Uterus (tissue), 3 donors: ENCODE measurements at regions not wholly inside any gene's neighbourhood (a gene's known extent, or its start where the extent isn't known, plus 50 kb on each side); places are given as distances from the start of the nearest gene placed in this dataset.

Experiments used
- DNase-seq, 2 donors: peaks; one replicate each; pipeline ENCODE4 v3.0.0-alpha.2; 2019 to 2020
- H3K27ac ChIP-seq, 2 donors: fragments of 200-600 bp; sonication (generic); 1 replicate in 1 of 2; 2 replicates in 1 of 2; pipeline ENCODE4 v1.5.1; 2016 to 2018
- H3K27me3 ChIP-seq, 2 donors: fragments of 200-600 bp; sonication (generic); one replicate each; pipeline ENCODE4 v1.5.1; 2018 to 2019; ENCODE audit warnings: control low read depth in 1 of 2
- H3K36me3 ChIP-seq, 2 donors: fragments of 200-600 bp; sonication (generic); one replicate each; pipeline ENCODE4 v1.5.1; 2019; ENCODE audit warnings: control low read depth in 1 of 2
- H3K4me1 ChIP-seq, 2 donors: fragments of 200-600 bp; sonication (generic); one replicate each; pipeline ENCODE4 v1.5.1; 2018 to 2019; ENCODE audit warnings: control low read depth in 1 of 2
- H3K4me3 ChIP-seq, 2 donors: fragments of 200-600 bp; sonication (generic); 1 replicate in 1 of 2; 2 replicates in 1 of 2; pipeline ENCODE4 v1.5.1; 2018 to 2019; ENCODE audit warnings: mild to moderate bottlenecking in 1 of 2
- H3K9me3 ChIP-seq, 2 donors: fragments of 200-600 bp; sonication (generic); one replicate each; pipeline ENCODE4 v1.5.1; 2019; ENCODE audit warnings: control low read depth in 1 of 2
- CTCF ChIP-seq, 4 experiments: fragments of 200-600 bp in 2 of 4; fragments of 450-650 bp in 2 of 4; sonication (generic) in 2 of 4; IDR thresholded peaks; one replicate each; pipeline ENCODE4 v1.5.1; 2016 to 2019; ENCODE audit warnings: antibody characterized with exemption in 4 of 4, mild to moderate bottlenecking in 2 of 4, moderate library complexity in 1 of 4
- POLR2A ChIP-seq, 2 donors: fragments of 450-650 bp; IDR thresholded peaks; one replicate each; pipeline ENCODE4 v1.6.1; 2016; ENCODE audit warnings: antibody characterized with exemption in 2 of 2, mild to moderate bottlenecking in 1 of 2, moderate library complexity in 1 of 2
- intact Hi-C: fragments of 100-400 bp; cut with DNase I; formaldehyde crosslinking; loops from one replicate; pipeline ENCODE4 v1.15.1; 2023; ENCODE audit warnings: low total_unique reads
- donor health status: DM: yes; HTN: yes; CAD: no.

- no peaks in the 10 kb centered on the region for H3K4me1 ChIP-seq
- no peak overlapping the region for H3K27ac ChIP-seq
- H3K4me3 ChIP-seq = no peak overlapping the region
- no peaks in the 10 kb centered on the region for H3K9me3 ChIP-seq
- no peaks in the 10 kb centered on the region for H3K27me3 ChIP-seq
- intact Hi-C loops = no loop called here
- DNase-seq = no peak
- no peaks in the 10 kb centered on the region for H3K36me3 ChIP-seq
- no peak for TF ChIP-seq POLR2A (IDR thresholded peaks at IDR 0.05)
- no peak for TF ChIP-seq CTCF (IDR thresholded peaks at IDR 0.05)
Observed at GRCh38 chr5:155773680-155774079, 553.3 kb upstream of the SGCD start.

- intact Hi-C loops = no loop called here
- TF ChIP-seq POLR2A (IDR thresholded peaks at IDR 0.05) = no peak
- no peak for TF ChIP-seq CTCF (IDR thresholded peaks at IDR 0.05)
- Histone ChIP-seq H3K27ac (no peak overlapping the region), H3K4me1 (no peaks in the 10 kb centered on the region), H3K36me3 (no peaks in the 10 kb centered on the region), H3K9me3 (no peaks in the 10 kb centered on the region), H3K4me3 (no peak overlapping the region), H3K27me3 (no peaks in the 10 kb centered on the region)
- DNase-seq = no peak
Observed at GRCh38 chr5:155780260-155780659, 546.7 kb upstream of the SGCD start.

GRCh38 chr5:155783246-155783645, 543.7 kb upstream of the SGCD start:
- H3K9me3 ChIP-seq = no peaks in the 10 kb centered on the region
- H3K27me3 ChIP-seq = no peaks in the 10 kb centered on the region
- H3K27ac ChIP-seq = no peak overlapping the region
- TF ChIP-seq POLR2A (IDR thresholded peaks at IDR 0.05) (no peak), CTCF (IDR thresholded peaks at IDR 0.05) (no peak)
- H3K4me1 ChIP-seq = no peaks in the 10 kb centered on the region
- no peaks in the 10 kb centered on the region for H3K36me3 ChIP-seq
- intact Hi-C loops = no loop called here
- DNase-seq = no peak
- H3K4me3 ChIP-seq = no peak overlapping the region

GRCh38 chr5:155783791-155784190, 543.2 kb upstream of the SGCD start:
- TF ChIP-seq CTCF (IDR thresholded peaks at IDR 0.05) (no peak), POLR2A (IDR thresholded peaks at IDR 0.05) (no peak)
- Histone ChIP-seq H3K27ac (no peak overlapping the region), H3K27me3 (no peaks in the 10 kb centered on the region), H3K36me3 (no peaks in the 10 kb centered on the region), H3K4me3 (no peak overlapping the region), H3K9me3 (no peaks in the 10 kb centered on the region), H3K4me1 (no peaks in the 10 kb centered on the region)
- intact Hi-C loops = no loop called here
- DNase-seq = no peak

- H3K36me3 ChIP-seq = no peaks in the 10 kb centered on the region
- DNase-seq = no peak
- no peak overlapping the region for H3K27ac ChIP-seq
- no peaks in the 10 kb centered on the region for H3K4me1 ChIP-seq
- H3K27me3 ChIP-seq = no peaks in the 10 kb centered on the region
- TF ChIP-seq CTCF (IDR thresholded peaks at IDR 0.05) (no peak), POLR2A (IDR thresholded peaks at IDR 0.05) (no peak)
- intact Hi-C loops = no loop called here
- H3K4me3 ChIP-seq = no peak overlapping the region
- H3K9me3 ChIP-seq = no peaks in the 10 kb centered on the region
Observed at GRCh38 chr5:155786108-155786507, 540.9 kb upstream of the SGCD start.
